ENCODE measurements at regions not wholly inside any gene's neighbourhood (a gene's known extent, or its start where the extent isn't known, plus 50 kb on each side); places are given as distances from the start of the nearest gene placed in this dataset.

DNA sequence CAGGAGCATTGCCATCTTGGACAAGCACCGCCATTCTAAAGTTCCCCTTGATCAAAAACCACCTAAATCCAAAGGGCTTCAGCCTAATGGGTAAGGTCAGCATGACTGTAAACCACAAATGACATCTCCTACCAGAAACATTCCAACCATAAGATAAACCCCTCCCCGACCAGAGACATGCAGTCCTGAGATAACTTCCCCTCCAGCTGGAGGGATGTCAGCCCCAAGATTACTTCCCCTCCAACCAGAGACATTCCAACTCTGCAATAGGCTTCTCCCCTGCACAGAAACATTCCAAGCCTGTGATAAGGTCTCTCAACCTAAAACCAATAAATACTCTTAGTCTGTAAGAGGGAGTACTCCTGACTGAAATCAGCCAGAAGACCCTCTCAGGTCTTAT lies 62.7 kb upstream of the DNAJC19 start:
- H3K36me3 ChIP-seq (ENCODE audit: low read depth, low read length) = no peaks in the 10 kb centered on the region
- BruUV-seq (replicated peaks) = no TSS peak
- intact Hi-C loops (cut with micrococcal nuclease) = no loop called here
- POLR2A ChIA-PET (ENCODE audit: unreplicated experiment) = no interaction called here
- H3K9me3 ChIP-seq (ENCODE audit: low read length) = no peaks in the 10 kb centered on the region
- H3K4me1 ChIP-seq (ENCODE audit: insufficient read depth, low read length) = no peaks in the 10 kb centered on the region
- no peak for TF ChIP-seq EZH2 (IDR thresholded peaks at IDR 0.05; ENCODE audit: low read length, unreplicated experiment)
- TF ChIP-seq EZH2phosphoT487 (IDR thresholded peaks at IDR 0.05; ENCODE audit: borderline replicate concordance, low read length) = no peak
- no peak for TF ChIP-seq CTCF (conservative IDR thresholded peaks at IDR 0.05; ENCODE audit: low read depth, low read length)
- DNase-seq (no peak), ATAC-seq (no peak)
- no peaks in the 10 kb centered on the region for H3K9me2 ChIP-seq (replicated peaks; ENCODE audit: low read length)
- no peaks in the 10 kb centered on the region for H3F3A ChIP-seq (ENCODE audit: low read length, unreplicated experiment)
- H3K9ac ChIP-seq (ENCODE audit: low read length) = no peak overlapping the region
- no peak overlapping the region for H3K4me3 ChIP-seq (ENCODE audit: low read length)
- no peaks in the 10 kb centered on the region for H3K79me2 ChIP-seq (ENCODE audit: low read length)
- no peak overlapping the region for H2AFZ ChIP-seq (ENCODE audit: low read length)
- H3K4me2 ChIP-seq (ENCODE audit: low read length) = no peak overlapping the region
- no peak overlapping the region for H3K27ac ChIP-seq (ENCODE audit: low read length)
- CTCF ChIA-PET = no interaction called here
- peaks cover 45% of the 10 kb centered on the region; the same call in 1 of the 2 replicates for H3K27me3 ChIP-seq (ENCODE audit: low read length)
- no peaks in the 10 kb centered on the region for H4K20me1 ChIP-seq (ENCODE audit: low read length)

DNA sequence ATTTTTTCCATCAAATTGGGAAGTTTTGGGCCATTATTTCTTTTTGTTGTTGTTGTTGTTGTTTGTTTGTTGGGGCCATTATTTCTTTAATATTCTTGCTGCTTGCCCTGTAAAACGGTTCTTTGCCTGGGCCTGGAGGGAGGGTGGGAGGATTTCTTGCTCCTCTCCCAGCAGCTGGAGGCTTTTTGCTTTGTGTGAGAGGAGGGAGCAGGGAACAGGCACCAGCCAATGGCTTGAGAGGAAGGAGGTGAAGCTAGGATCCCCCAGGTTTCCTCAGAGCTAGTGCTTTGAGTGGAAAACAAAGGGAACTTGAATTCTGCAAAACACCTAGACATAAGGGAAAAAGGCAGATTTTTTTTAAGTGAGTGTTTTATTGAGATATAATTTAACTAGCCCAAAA lies 61.2 kb upstream of the DNAJC19 start:
- Histone ChIP-seq H4K20me1 (ENCODE audit: low read length) (no peaks in the 10 kb centered on the region), H3F3A (ENCODE audit: low read length, unreplicated experiment) (no peaks in the 10 kb centered on the region), H3K36me3 (ENCODE audit: low read depth, low read length) (no peaks in the 10 kb centered on the region), H3K27me3 (ENCODE audit: low read length) (peaks cover 30% of the 10 kb centered on the region; the same call in 1 of the 2 replicates), H3K79me2 (ENCODE audit: low read length) (no peaks in the 10 kb centered on the region), H3K27ac (ENCODE audit: low read length) (no peak overlapping the region), H3K4me1 (ENCODE audit: insufficient read depth, low read length) (no peaks in the 10 kb centered on the region), H3K9ac (ENCODE audit: low read length) (no peak overlapping the region), H3K9me2 (replicated peaks; ENCODE audit: low read length) (no peaks in the 10 kb centered on the region), H3K4me3 (ENCODE audit: low read length) (no peak overlapping the region), H3K9me3 (ENCODE audit: low read length) (no peaks in the 10 kb centered on the region), H2AFZ (ENCODE audit: low read length) (no peak overlapping the region), H3K4me2 (ENCODE audit: low read length) (no peak overlapping the region)
- TF ChIP-seq EZH2 (IDR thresholded peaks at IDR 0.05; ENCODE audit: low read length, unreplicated experiment) = no peak
- TF ChIP-seq EZH2phosphoT487 (IDR thresholded peaks at IDR 0.05; ENCODE audit: borderline replicate concordance, low read length) = no peak
- no peak for TF ChIP-seq CTCF (conservative IDR thresholded peaks at IDR 0.05; ENCODE audit: low read depth, low read length)
- POLR2A ChIA-PET (ENCODE audit: unreplicated experiment) = no interaction called here
- no peak for DNase-seq
- CTCF ChIA-PET = no interaction called here
- ATAC-seq = no peak
- intact Hi-C loops (cut with micrococcal nuclease) = no loop called here
- BruUV-seq (replicated peaks) = no TSS peak

- Histone ChIP-seq H4K20me1 (ENCODE audit: low read length) (no peaks in the 10 kb centered on the region), H3K27ac (ENCODE audit: low read length) (no peak overlapping the region), H3K79me2 (ENCODE audit: low read length) (no peaks in the 10 kb centered on the region), H3K9me2 (replicated peaks; ENCODE audit: low read length) (no peaks in the 10 kb centered on the region), H3K27me3 (ENCODE audit: low read length) (peaks cover 2% of the 10 kb centered on the region; the same call in 1 of the 2 replicates), H3K36me3 (ENCODE audit: low read depth, low read length) (no peaks in the 10 kb centered on the region), H3F3A (ENCODE audit: low read length, unreplicated experiment) (no peaks in the 10 kb centered on the region), H3K4me1 (ENCODE audit: insufficient read depth, low read length) (no peaks in the 10 kb centered on the region), H3K4me3 (ENCODE audit: low read length) (no peak overlapping the region), H3K4me2 (ENCODE audit: low read length) (no peak overlapping the region), H3K9me3 (ENCODE audit: low read length) (0 out of 2 replicates have a peak, but pooled peaks cover 3% of the 10 kb centered on the region), H2AFZ (ENCODE audit: low read length) (no peak overlapping the region), H3K9ac (ENCODE audit: low read length) (no peak overlapping the region)
- no TSS peak for BruUV-seq (replicated peaks)
- TF ChIP-seq EZH2phosphoT487 (IDR thresholded peaks at IDR 0.05; ENCODE audit: borderline replicate concordance, low read length) (no peak), CTCF (conservative IDR thresholded peaks at IDR 0.05; ENCODE audit: low read depth, low read length) (no peak), EZH2 (IDR thresholded peaks at IDR 0.05; ENCODE audit: low read length, unreplicated experiment) (no peak)
- ATAC-seq (no peak), DNase-seq (no peak)
- intact Hi-C loops (cut with micrococcal nuclease) = no loop called here
- ChIA-PET CTCF (no interaction called here), POLR2A (ENCODE audit: unreplicated experiment) (no interaction called here)
These were observed 50.5 kb upstream of the DNAJC19 start for GRCh38 chr3:181040030-181040429.
